Activated T-cell treated with anti-CD3 and anti-CD28 coated beads for 48 hours (primary cell): ENCODE measurements at regions not wholly inside any gene's neighbourhood (a gene's known extent, or its start where the extent isn't known, plus 50 kb on each side); places are given as distances from the start of the nearest gene placed in this dataset.

Source experiments
- DNase-seq: peaks from one replicate; pipeline ENCODE4 v3.0.0-alpha.2; 2020; ENCODE audit warnings: low read depth

GRCh38 chr16:73529303-73530012 lies 481.5 kb upstream of the ZFHX3 start:
- no peak for DNase-seq

GRCh38 chr16:73527187-73527586 lies 479.3 kb upstream of the ZFHX3 start:
- no peak for DNase-seq

- no peak for DNase-seq
Measured at GRCh38 chr16:73526011-73526804, 478.3 kb upstream of the ZFHX3 start.

GRCh38 chr16:73523209-73523608 lies 475.3 kb upstream of the ZFHX3 start:
- no peak for DNase-seq

GRCh38 chr16:73521499-73521898 lies 473.6 kb upstream of the ZFHX3 start:
- no peak for DNase-seq

GRCh38 chr16:73515616-73516015 lies 467.7 kb upstream of the ZFHX3 start:
- DNase-seq = no peak

- no peak for DNase-seq
Measured at GRCh38 chr16:73510852-73511251, 462.9 kb upstream of the ZFHX3 start.

GRCh38 chr16:73506568-73507056 lies 458.7 kb upstream of the ZFHX3 start:
- no peak for DNase-seq

GRCh38 chr16:73505577-73505976 lies 457.6 kb upstream of the ZFHX3 start:
- no peak for DNase-seq

- DNase-seq = no peak
Measured at GRCh38 chr16:73504591-73505575, 457.0 kb upstream of the ZFHX3 start.

GRCh38 chr16:73503093-73503492 lies 455.2 kb upstream of the ZFHX3 start:
- no peak for DNase-seq

- DNase-seq = no peak
Measured at GRCh38 chr16:73499276-73499675, 451.3 kb upstream of the ZFHX3 start.

GRCh38 chr16:73485880-73486279 lies 438.0 kb upstream of the ZFHX3 start:
- DNase-seq = no peak

- DNase-seq = no peak
Measured at GRCh38 chr16:73483934-73484711, 436.2 kb upstream of the ZFHX3 start.

- DNase-seq = no peak
Measured at GRCh38 chr16:73483076-73483791, 435.3 kb upstream of the ZFHX3 start.

GRCh38 chr16:73482310-73482709 lies 434.4 kb upstream of the ZFHX3 start:
- DNase-seq = no peak

GRCh38 chr16:73480381-73480780 lies 432.5 kb upstream of the ZFHX3 start:
- no peak for DNase-seq

- DNase-seq = no peak
Measured at GRCh38 chr16:73473713-73474112, 425.8 kb upstream of the ZFHX3 start.

GRCh38 chr16:73464834-73465233 lies 416.9 kb upstream of the ZFHX3 start:
- no peak for DNase-seq

GRCh38 chr16:73459586-73459985 lies 411.7 kb upstream of the ZFHX3 start:
- no peak for DNase-seq

- DNase-seq = no peak
Measured at GRCh38 chr16:73457851-73458250, 409.9 kb upstream of the ZFHX3 start.
